Ureter (tissue), 1 donor: ENCODE measurements at regions not wholly inside any gene's neighbourhood (a gene's known extent, or its start where the extent isn't known, plus 50 kb on each side); places are given as distances from the start of the nearest gene placed in this dataset.

Experiments
- DNase-seq: peaks from one replicate; pipeline ENCODE4 v3.0.0-alpha.2; 2020; ENCODE audit warnings: low spot score
- donor health status: DM: yes; HTN: yes; CAD: no.

DNA sequence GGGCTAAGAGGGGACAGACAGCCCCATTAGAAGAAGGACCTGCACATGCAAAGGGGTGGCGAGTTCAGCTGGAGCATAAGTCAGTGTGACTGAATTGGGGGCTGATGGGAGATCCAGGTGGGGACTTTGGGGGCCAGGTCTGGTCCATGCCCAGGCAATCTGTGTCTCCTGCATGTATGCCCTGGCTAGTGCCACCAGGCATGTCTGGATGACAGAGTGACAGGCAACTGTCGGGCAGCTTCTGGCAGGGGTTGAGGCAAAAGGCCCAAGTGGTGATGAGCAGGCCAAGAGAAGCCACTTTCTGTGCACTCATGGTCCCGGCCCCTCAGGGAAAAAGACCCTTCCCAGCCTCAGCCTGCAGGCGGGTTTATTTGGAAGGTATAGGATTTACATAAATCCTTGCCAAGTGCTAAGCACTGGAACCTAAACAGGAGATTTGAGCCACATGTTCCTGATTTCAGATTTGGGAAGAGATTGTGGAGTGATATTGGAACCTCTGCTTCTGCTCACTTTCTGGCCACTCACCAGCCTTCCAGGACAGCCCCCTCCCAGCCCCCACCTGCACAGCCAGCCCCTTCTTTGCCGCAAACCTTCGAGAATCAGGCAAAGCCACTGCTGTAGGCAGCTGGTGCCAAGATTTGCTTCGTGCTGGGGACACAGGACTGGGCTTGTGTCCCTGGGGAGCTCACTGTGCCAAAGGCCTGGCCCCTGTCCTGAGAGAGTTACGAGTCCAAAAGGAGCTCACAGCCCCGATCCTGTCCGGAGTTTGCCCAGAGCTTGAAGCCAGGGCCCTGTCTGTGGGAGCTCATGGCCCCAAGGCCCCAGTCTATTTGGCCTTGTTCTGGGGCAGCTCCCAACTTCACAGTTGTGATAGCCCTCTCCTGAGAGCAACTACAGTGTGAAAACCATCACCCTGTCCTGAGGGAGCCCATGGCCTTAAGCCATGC, 232.5 kb upstream of the RTL1 start:
- no peak for DNase-seq

GRCh38 chr14:101137234-101137633, 233.7 kb upstream of the RTL1 start:
- DNase-seq, result no peak

- no peak for DNase-seq
Measured at GRCh38 chr14:101147848-101148247, 244.3 kb upstream of the RTL1 start.

DNA sequence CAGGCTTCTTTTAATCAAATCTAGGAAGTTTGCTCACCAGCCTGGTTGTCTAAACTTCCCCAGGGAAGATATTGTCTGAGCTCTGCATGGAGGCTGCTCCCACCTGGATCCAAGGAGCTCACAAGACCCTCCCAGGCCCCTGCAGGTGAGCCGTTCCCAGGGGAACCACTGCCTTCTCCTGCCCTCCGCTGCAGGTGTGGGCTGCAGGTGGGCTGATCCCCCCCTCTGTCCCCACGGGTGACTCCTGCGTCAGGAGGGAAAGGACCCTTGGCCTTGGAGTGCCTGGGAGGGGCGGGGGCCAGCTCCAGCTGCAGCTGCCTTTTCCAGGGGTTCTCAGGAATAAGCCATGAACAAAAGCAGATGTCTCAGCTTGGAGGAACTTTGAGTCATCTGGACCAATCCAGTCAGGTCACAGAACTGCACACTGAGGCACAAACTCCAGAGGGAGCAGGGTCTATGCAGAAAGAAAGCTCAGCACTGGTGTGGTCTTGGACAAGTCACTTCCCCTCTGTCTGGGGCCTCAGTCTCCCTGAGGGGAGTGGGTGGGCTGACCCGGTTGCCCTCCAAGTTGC, 246.6 kb upstream of the RTL1 start:
- DNase-seq, result no peak

- no peak for DNase-seq
Measured at GRCh38 chr14:101151226-101151926, 247.9 kb upstream of the RTL1 start.

DNA sequence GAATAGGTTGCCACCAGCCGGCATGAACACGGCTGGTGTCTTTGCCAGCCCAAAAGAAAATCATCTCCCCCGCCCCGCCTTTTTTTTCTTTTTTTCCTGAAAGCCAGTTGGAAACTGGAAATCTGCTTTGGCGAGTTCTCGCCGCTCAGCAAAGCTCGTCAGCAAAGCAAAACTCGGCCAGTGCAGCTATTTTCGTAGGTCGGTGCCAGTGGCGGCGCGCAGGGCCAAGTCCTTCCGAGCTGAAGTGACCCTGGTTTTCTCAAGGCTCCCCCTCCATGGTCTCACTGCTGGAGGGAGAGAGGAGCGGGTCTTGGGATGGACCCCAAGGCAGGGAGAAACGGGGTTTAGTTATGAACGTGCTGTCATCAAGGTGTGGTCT, 248.4 kb upstream of the RTL1 start:
- no peak for DNase-seq

DNA sequence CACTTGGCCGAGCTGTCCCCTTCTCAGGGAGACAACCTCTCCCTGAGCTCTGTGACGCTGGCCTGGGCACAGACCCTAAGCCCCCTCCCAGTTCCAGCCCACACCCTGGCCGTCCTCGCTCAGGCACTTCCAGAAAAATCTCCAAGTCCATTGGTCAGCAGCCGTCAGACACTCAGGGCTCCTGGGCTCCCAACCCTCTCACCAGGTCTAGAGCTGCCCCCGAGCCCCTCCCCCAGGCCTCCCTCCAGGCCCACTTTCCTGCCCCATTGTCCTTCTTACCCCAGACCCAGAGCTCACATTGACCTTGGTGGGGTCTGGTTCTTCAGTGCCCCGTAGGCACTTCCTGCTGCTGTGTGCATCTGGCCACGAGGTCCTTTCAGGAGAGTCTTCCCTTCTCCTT, 249.3 kb upstream of the RTL1 start:
- no peak for DNase-seq

DNA sequence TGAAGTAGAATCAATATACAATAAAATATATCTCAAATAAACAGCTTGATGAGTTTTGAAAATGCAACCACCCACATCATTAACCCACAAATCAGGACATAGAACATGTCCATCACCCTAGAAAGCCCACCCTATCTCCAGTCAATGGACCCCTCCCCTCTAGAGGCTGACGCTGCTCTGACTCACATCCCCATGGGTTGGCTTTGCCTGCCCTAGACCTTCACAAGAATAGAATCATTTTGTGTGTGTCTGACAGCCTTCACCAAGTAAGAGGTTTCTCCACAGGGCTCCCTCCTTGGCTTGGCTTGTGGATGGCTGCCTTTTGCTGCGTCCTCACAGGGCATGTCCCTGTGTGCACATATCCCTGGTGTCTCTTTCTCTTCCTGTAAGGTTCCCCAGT, 250.2 kb upstream of the RTL1 start:
- no peak for DNase-seq

DNA sequence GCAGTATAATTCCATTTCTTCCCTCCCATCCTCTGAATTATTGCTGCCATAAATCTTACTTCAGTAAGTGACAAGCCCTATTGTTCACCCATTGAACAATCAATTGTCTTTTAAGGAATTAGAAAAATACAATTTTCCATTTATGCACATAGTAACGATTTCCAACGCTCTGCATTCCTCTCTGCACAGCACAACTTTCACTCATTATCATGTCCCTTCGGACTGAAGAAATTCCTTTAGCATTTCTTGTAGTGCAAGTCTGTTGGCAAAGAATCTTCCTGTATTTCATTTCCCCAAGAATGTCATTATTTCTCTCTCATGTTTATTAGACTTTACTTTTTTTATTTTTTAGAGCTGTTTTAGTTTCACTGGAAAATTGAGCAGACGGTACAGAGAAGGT, 252.1 kb upstream of the RTL1 start:
- no peak for DNase-seq

GRCh38 chr14:101167428-101167827, 263.9 kb upstream of the RTL1 start:
- DNase-seq, result no peak

DNA sequence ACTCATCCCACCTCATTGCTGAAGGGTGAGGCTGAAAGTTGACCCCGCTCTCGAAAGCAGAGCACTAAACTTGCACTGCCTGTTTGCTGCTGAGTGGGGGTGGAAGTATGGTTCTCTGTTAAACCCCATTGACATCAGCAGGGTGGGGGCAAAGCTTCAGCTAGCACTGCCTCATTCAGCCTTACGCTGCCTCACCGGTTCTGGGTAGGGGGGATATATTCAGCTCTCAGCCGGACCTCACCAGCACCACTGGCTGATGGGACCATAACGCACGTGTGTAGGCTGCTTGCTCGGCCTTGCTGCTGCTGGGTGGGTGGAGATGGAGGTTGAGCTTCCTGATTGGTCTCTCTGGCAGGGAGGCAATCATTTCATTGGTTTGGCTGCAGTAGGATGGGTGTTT, 265.7 kb upstream of the RTL1 start:
- DNase-seq, result no peak

GRCh38 chr14:101171650-101172049, 268.1 kb upstream of the RTL1 start:
- DNase-seq, result no peak

GRCh38 chr14:101173698-101174521, 270.4 kb upstream of the RTL1 start:
- DNase-seq, result no peak

- no peak for DNase-seq
Measured at GRCh38 chr14:101174522-101174838, 271.0 kb upstream of the RTL1 start.

DNA sequence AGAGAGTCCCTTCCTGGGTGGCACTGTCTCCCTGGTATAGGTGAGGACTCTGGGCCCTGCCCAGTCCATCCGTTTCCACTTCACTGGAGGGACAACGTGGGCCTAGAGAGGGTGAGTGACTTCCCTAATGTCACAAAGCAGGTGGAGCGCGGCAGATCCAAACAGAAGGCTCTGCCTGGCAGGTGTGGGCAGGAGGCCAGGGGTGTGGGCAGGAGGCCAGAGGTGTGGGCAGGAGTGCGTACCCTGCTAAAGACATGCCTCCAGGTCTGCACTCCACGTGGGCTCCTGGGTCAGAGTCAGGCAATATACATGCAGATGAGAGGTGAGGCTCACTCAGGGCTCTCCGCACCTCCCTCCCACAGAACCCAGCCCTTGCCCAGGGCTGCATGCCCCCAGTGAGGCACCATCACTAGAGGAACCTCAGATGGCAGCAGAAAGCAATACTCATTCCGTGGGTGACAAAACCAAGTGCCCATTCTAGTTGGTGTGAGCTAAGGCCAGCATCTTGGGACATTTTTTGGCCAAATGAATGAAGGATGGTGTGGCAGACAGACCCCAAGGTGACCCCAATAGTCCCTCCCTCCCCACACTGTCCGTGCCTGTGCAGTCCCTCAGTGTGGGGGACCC, 271.6 kb upstream of the RTL1 start:
- no peak for DNase-seq

DNA sequence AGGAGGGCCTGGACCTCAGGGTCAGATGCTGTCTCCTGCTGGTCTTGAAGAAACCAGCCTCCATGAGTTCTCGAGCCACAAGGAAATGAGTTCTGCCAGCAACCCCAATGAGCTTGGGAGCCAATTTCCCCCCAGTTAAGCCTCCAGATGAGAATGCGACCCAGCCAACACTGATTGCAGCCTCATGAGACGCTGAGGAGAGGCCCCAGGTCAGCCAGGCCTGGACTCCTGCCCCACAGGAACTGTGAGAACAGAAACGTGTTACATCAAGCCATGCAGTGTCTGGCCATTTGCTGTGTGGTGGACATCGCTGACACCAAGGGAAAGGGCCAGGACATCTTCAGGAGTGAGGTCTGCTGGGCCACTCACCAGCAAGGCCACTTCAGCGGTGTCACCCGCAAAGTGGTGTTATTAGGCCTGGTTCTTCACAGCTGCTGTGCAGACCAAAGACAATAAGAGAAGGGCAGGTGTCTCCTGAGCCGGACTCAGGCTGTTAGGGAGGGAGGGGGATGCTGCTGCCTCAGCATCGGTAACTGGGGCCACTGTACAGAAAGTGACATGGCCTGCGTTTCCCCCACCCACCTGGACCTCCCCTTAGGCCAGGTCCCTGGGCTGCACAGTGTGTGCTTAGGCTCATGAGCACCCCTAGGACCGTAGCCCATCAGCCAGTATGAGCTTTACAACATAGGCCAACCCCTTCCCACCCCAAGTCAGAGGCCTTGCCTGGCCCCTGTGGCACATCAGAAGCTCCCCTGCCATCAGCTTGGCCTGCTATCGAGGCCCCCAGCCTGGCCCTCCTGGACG, 272.4 kb upstream of the RTL1 start:
- DNase-seq, result no peak

GRCh38 chr14:101176535-101177205, 273.1 kb upstream of the RTL1 start:
- DNase-seq, result no peak

DNA sequence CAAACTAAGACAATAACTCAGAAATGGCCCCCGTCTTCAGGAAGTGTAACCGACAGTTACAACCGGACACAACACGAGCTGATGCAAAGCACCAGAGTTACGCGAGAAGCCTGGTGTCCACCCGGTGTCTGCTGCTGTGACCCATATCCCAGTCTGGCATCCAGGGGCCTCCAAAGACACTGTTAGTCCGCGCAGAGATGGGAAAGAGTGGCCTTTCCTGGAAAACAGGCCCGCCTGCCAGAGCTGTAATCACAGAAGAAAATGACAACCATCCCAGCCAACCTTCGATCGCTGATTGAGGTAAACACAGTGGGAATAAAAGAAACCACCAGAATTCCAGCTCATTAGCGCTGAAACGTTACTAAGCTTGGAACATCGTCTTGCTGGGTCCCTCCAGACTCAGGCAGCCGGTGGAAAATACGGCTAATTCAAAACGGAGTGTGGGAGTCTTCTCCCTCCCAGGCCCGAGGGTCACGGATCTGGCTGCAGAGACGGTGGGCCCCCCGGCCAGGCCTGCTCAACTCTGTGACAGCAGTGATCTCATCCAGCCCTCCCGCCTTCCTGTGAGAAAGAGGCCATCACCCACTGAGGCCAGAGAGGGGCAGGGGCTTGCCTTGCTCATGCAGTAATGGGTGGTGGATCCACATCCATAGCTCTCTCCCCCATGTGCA, 273.9 kb upstream of the RTL1 start:
- no peak for DNase-seq

DNA sequence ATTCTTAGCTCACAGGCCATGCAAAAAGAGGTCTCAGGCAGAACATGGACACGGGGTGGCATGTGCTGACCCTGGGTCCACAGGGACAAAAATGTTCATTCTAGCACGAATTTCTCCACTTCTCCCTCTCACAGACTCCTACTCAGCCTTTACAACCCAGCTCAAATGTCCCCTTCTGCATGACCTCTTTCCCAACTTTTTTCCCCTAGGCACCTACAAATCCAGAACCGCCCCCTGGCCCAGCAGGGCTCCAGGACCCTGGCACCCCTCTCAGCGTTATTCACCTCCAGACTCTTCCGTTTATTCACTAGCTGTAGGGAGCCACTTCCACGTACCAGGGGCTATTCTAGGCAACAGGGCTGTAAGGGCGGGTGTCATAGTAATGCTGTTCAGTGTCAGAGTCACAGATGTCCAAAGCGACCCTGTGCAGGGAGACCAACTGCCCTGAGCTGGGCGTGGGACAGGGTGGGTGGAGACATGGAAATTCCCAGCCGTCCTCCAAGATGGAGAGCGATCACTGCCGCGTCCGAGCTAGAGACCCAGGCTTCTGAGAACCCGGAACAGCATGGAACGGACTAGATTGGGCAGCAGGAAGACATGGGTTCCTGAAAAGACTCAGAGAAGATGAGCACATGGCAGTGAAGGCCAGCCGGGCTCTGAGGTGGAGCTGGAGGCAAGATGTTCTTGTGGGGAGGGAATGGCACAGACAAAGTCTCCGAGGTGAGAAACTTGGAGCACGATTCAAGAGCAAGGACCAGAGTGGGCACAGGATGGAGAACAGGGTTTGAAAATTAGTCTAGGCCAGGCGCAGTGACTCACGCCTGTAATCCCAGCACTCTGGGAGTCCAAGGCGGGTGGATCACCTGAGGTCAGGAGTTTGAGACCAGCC, 274.9 kb upstream of the RTL1 start:
- DNase-seq, result no peak
